ENCODE measurements at regions not wholly inside any gene's neighbourhood (a gene's known extent, or its start where the extent isn't known, plus 50 kb on each side); places are given as distances from the start of the nearest gene placed in this dataset.
"Not testable (repeated sequence)": the region's sequence is repeated elsewhere in the genome, so short reads cannot be mapped to it uniquely, and the experiment has no call there.

DNA sequence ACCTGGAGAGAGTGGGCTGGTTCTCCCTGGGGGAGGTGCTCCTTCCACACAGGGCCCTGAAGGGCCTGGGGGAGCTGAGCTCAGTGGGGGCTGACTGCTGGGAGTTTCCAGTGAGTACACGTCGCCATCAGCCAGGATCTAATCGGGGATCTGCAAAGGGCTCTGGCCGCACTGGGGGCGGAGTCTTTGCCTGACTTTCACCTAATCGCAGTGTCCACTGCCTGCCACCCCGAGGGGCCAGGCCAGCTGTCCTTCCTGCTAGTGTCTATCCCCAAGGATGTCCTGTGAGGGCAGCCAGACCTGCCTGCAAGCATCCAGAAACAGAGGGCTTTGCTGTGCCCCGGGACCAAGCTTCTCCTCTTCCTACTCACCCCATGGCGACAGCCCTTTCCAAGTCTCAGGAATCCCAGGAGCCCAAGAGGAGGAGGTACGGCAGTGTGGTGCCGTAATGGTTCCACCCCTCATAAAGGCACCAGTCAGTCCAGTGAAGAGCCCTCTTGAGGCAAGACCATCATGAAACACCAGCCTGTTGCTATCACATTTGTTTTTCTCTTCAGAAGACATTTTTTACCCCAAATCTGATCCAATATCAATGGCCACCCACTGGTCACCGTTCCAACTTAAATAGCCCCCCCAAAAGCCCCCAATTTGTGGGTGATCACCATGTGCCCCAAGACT, 243.1 kb upstream of the ECI2 start:
- DNase-seq (ENCODE audit: low read depth in 2 of 2) = no peak

DNA sequence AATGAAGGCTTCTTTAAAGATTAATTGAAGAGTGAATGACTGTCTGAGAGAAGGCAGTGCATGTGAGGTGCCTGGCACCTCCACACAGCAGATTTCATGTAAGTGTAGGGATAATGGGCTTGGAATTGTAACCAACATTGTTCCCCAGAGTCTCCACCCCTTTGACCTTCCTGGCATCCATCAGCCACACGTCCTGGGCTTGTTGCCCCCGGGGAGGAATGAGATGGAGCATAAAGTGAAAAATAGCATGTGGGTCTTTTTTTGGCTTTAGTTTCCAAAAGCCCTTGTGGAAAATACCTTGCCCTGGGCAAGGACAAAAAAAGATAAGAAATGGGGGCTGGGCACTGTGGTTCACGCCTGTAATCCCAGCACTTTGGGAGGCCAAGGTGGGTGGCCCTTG, 242.2 kb upstream of the ECI2 start:
- no peak for DNase-seq (ENCODE audit: low read depth in 2 of 2)

DNA sequence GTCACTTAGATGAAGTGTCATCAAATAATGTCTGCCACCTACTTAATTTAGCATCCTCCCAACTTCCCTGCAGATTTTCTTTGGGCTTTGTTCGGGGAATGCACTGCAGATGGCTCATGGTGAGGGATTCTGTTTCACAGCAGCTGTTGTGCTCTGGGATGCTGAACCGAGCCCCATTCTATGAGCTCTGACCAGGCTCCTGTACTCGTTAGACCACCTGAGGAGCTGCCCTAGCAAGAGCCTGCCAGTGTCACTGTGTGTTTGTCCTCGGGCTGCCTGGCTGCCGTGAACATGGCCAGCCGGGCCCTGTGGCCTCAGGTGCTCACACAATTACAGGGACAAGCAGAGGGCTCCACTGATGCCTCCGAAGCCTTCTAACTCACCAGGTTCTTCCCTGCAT, 238.8 kb upstream of the ECI2 start:
- no peak for DNase-seq (ENCODE audit: low read depth in 2 of 2)

DNA sequence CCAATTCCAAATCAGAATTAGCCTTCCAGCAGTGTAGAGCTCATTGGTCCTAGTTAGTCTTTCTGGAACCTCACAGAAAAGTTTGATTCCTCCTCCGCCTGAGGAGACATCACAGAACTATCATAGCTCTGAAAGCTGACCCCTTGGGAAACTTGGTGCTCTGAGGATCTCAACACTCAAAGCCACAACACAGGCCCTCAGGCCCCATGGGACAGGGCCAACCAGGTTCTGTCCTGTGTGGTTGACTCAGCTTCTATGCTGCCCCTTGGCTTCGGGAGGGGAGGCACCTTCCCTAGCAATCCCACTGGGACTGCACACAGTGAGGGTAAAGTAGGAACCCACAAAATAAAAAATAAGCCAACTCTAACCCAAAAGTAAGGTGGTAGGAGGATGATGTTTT, 237.5 kb upstream of the ECI2 start:
- DNase-seq (ENCODE audit: low read depth in 2 of 2) = no peak

DNA sequence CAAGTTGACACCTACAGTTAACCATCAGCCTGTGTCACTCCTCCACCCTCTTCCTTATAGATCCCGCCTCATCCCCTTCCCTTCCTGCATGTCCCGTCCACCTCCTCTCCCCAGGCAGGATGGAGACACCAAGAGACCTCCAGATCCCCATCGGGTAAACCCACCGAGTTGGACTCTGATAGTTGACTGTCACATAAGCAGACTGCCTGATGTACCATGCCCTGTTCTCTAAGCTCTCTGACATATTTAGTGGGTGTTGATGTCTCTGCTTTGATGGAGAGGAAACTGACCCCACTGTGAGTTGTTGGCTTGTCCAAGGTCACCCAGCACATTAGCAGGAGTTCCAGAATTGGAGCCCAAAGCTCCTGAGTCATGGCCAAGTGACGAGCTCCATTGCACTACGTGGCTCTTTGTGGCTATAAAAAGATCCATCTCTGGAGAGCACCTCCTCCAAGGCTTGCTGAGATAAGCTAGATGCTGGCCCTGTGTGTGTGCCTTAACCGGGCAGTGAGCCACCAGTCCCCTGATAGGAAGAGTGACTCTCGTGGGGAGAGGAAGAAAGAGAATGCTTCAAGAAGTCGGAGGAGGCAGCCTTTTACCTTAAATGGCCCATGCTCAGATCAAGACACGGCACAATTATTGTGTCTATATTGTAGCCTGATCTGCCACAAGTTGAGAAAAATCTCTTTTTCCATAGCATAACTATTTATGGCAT, 236.0 kb upstream of the ECI2 start:
- no peak for DNase-seq (ENCODE audit: low read depth in 2 of 2)

DNA sequence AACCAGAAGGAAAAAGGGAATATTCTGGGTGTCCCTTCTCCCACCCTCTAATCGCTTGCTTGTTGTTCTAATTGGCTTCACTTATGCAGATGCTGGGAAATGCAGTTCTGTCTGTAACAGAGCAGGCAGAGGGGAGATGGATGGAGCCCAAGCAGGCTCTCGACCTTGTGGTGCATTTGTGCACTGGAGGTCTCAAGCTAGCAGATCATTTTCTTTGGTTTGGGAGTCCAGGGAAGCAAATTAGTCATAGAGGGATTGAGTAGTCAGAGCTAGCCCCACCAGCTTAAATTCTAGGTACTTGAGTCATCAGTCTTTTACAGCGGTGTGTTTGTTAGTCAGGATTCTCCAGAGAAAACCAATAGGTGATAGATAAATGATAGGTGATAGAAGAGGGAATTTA, 234.7 kb upstream of the ECI2 start:
- DNase-seq (ENCODE audit: low read depth in 2 of 2) = no peak

DNA sequence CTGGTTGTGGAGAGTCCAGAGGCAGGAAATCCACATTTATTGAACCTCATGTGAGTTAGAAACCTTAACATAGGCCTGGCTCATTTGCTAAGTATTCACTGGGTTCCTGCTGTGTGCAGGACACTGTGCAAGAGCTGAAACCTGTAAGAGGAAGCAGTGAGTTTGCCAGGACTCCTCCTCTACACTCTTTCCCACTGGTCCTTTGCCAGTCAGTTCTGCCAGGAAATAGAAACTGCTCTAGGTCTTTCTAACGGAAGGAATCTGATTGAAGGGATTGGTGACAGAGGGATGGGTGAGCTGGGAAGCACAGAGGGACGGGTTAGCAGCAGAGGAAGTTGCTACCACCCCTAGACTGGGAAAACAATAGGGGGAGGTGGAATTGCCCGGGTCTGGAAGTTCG, 234.2 kb upstream of the ECI2 start:
- no peak for DNase-seq (ENCODE audit: low read depth in 2 of 2)

DNA sequence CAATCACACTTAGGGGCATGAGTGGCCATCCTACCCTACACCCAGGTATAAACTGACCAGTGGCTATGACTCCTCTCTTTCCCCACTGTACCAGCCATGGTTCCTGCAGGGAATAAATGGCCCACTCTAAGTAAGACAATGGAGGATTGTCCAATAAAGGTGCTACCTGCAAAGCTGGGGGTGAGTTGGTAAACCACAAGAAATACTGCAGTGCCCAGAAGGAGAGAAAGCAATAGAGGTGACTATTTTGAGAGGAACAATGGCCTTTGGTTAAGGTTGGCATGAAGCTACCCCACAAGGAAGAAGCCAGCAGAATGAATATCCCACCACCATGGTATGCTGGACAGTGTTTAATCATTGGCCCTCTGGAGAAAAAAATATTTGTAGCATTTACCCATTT, 233.3 kb upstream of the ECI2 start:
- DNase-seq (ENCODE audit: low read depth in 2 of 2) = no peak

DNA sequence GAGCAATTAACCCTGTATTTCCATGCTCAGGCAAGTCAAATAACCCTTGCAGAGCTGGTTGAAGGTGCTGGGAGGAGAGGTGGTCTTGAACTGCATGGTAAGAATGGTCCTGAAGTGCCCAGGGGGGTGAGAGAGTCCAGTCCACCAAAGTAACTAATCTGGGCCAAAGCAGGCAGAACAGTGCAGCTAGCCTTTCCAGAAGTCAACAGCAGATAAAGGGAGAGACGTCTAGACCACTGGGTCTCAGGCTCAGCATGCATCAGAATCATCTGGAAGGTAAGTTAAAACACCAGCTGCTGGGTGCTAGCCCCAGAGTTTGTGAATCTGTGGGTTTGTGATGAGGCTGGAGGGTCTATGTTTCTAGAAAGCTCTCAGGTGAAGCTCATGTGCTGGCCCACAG, 232.3 kb upstream of the ECI2 start:
- DNase-seq (ENCODE audit: low read depth in 2 of 2) = no peak

DNA sequence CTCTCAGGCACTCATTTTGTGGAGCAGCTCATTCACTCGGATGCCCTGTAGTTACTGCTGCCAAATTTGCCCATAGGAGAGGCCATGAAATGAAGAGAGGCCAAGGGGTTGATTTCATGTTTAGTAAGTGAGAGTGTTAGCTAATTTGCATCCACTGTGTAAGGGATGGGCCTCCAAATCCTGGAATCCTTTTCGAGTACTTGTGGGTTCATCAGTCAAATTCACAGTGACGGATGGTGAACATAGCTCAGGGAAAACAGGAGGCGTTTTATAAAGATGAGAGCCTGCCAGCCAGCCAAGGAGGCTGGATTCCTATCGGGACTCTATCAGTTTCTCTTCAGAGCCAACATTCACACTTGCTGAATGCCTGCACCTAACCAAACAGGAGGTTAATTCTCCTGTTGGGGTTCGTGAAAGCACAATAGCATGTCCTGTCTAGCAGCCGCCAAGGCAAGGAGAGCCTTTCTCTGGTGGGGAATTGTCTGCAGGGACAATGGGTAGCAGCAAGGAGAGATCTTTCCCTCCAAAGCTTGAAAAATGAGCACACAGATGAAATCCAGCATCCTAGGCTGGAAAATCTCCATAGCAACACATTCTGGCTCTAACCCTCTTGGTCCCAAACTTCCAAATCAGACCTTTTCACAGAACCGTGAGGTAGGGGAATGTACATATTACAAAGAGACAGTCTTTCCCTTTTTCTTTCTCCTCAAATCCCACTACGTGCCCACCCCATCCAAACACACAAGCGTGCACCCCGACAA, 231.4 kb upstream of the ECI2 start:
- no peak for DNase-seq (ENCODE audit: low read depth in 2 of 2)

DNA sequence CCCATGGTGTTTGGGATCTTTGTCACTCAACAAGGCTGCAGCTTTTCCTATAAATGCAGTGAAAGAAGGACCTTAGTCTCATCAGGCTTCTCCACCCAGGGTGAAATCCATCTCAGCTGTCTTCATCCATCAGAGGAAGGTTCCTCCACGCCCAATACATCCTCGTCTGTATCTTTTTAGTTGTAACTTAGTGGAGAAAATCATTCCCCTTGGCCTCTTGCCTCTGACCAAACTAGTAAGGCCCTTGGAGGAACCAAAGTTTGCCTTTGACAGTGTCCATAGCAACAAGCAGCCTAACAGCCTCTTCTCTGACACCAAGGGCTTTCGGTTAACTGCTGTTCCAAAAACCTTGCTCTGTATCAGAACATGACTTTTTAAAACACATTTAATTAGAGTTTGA, 230.3 kb upstream of the ECI2 start:
- DNase-seq (ENCODE audit: low read depth in 2 of 2) = no peak

DNA sequence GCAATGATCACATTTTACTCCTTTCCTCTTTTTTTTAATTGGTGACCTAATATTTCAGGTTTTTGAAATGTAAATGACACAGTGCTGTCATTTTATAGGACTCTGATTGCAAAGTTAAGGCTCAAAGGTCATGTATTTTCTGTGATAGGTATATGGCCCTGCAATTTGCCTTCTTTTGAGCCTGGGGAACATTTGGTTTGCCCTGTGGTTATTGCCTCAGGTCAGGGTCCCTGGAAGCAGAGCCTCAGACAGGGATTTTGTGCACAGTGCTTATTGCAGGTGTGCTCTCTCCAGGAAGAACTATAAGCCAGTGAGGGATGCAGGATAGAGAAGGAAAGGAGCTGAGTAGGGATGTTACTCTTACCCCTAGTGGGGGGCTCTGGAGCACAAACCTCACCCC, 229.3 kb upstream of the ECI2 start:
- DNase-seq (ENCODE audit: low read depth in 2 of 2) = no peak

DNA sequence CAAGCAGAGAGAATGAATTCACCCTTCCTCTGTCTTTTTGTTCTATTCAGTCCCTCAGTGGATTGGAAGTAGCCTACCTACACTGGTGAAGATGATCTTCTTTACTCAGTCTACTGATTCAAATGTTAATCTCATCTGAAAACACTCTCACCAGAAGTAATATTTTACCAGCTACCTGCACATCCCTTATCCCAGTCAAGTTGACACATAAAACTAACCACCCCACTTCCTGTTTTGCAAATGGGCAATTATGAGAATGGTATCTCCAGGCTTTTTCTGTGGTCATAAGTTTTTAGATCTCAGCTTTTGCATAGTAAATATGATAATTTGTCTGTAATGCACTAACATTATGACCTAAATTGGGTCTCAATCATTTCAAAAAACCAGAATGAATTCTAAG, 228.8 kb upstream of the ECI2 start:
- no peak for DNase-seq (ENCODE audit: low read depth in 2 of 2)

DNA sequence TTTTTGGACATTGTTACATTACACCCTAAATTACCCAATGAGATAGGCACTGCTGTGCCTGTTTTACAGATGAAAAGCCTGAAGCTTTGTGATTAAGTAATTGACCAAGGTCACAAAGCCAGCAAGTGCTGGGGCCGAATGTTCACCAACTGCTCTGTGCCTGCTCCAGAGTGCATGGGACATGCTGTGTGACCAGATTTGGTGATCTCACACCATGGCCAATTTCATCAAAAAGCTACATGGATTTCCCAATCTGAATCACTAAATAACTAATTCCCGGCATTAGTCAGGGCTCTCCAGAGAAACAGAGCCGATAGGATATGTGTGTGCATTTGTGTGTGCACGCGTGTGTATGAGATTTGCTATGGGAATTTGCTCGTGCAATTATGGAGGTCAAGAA, 228.3 kb upstream of the ECI2 start:
- no peak for DNase-seq (ENCODE audit: low read depth in 2 of 2)

DNA sequence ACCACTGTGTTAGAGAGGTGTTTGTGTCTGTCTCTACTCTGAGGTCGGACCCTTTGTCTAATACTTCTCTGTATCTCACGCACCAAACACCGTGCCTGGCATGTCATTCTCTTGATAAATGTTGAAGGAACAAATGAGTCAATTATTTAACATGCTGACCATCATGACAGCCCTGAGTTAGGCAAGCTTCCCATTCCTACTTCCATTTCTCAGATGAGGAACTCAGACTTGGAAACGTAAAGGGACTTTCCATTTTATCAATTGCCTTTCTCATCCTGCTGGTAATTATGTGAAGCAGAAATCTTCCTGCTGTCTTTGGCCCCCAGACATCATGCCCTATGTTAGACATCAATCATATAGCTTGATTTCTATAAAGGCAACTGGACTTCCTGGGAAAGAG, 227.0 kb upstream of the ECI2 start:
- no peak for DNase-seq (ENCODE audit: low read depth in 2 of 2)

DNA sequence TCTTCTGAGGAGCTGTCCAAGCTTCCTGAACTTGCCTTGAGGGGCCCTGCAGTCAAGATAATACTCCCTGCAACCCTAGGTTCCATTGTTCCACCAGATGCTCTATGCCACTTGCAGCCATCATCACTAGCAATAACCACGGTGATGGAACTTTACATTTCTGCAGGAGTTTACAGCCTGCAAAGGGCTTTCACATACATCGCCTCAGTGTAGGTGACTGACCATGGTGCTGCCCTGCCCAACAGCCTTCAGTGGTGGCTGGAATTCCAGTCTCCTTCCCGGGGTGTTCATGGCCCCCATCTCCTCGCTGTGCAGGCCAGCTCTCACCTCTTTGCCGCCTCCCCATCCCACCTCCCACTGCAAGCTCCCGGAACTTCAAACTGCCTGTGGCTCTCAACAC, 225.5 kb upstream of the ECI2 start:
- DNase-seq (ENCODE audit: low read depth in 2 of 2) = no peak

DNA sequence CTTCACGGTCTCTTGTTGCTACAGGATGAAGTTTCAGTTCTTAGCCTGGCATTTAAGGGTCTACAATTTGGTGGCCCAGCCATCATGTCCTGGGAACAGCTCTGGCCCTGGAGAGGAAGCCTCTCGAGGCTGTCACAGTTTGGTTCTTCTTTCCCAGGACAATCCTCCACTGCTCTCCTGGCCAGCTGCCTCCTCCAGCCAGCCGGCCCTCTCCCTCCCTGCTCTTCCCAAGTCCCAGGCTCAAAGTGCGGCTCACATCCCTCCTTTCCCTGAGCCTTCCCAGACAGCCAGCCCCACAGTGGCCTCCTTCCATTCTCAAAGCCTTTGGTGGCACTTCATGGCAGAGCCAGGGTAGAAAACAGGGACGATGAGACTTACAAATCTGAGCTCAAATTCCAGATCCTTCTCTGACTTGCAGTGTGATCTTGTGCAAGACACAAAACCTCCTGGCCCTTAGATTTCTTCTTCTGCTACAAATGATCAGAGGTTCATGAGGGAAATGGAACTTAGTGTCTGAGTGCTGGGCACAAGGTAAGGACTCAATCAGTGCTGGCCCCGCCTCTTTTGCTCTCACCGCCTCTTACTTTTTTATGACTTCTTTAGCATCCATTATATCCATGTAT, 223.8 kb upstream of the ECI2 start:
- DNase-seq (ENCODE audit: low read depth in 2 of 2) = no peak

DNA sequence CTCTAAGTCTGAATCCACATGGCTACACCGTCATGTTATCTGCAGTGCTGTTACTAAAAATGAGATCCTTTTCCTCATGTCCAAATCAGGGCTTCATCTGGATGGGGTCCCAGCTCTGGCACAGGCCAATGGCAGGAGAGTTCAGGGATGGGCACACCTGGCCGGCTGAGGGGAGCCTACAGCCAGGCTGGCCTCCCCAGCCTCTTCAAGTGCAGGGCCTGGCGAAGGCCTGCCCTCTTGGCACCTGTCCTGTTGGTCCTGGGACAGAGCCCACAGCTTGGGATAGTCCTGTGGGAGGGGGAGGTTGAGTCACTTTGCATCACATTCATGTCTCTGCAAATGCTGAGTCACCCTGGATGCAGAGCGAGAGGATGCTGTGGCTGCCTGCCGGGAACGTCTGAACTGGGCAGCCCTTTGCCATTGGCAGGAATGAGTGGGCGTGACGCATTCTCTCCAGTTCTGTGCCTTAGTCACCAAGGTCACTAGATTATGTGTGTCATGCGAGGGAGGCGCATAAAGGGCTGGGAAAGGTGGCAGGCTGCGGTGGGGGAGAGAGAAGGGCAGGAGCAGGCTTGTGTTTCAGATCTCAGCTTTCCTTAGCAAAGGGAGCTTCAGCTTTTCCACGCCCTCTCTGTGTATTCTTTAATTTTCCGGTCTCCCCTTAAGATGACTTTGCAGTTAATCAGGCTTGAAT, 223.2 kb upstream of the ECI2 start:
- DNase-seq (ENCODE audit: low read depth in 2 of 2) = no peak

DNA sequence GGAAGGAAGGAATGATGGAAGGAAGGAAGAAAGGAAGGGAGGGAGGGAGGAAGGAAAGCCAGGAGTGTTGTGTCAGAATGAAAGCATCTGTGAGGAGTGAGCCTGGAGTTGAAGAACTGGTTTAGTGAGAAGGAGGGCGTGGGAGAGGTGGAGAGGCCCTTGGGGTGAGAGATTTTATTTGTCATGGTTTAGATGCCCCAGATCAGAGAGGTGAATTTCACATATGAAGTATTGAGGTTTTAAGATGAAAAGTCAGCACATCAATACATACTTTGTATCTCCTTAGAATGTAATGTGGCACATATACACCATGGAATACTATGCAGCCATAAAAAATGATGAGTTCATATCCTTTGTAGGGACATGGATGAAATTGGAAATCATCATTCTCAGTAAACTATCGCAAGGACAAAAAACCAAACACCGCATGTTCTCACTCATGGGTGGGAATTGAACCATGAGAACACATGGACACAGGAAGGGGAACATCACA, 222.3 kb upstream of the ECI2 start:
- not testable (repeated sequence) for DNase-seq (ENCODE audit: low read depth in 2 of 2)

DNA sequence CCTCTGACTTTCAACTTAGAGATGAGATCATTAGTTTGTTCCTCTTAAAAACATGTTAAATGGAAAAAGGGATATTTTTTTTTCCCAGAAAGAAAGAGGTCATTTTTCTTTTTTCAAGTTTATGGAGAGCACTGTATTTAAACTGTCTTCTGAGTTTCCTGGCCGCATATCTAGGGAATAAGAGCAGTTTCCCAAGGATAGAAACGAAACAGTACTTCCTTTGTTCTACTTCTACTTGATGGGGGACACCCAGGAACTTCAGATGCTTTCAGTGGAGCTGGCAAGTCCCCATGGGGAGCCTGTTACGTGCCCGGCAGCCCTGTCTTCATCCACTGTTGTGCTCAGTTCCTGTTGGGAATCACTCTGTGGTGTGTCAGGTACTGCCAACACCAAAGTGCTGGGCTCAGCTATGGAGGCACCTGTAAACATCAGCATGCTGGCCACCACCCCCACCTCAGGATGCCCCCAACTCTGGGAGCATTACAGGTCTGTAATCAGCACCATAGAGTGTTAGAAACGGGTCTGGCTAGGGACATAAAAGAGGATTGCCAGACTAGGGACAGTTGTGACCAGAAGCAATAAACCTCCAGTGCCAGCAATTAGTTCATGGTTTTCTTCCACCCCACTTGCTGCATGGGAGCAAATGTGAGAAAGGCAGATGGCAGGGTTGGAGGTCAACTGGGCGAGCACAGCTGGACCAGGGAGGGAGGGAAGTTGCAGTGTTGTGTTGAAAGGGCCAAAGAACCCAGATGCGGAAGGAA, 221.7 kb upstream of the ECI2 start:
- no peak for DNase-seq (ENCODE audit: low read depth in 2 of 2)

DNA sequence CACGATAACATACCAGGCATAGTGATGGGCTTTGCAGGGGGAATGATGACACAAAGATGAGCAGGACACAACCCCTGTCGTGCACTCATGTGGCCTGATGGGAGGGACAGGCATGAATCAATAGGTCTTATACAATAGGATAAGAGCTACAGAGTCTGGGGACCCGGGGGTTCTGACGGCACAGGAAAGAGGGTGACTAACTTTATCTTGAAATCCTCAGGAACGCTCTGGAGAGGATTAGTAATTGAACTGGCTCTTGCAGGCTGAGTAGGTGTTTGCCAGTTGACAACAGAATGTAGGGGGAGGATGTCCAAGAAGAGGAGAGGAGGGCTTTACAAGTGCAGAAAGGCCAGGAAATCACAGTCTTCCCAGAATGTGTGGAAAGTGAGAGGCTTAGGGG, 219.9 kb upstream of the ECI2 start:
- DNase-seq (ENCODE audit: low read depth in 2 of 2) = no peak
